Activated CD4-positive, alpha-beta T cell treated with anti-CD3 and anti-CD28 coated beads, Interleukin-2, amount 10 ng/mL, durations not matched to agents 7 days and 5 days (primary cell): ENCODE measurements at regions not wholly inside any gene's neighbourhood (a gene's known extent, or its start where the extent isn't known, plus 50 kb on each side); places are given as distances from the start of the nearest gene placed in this dataset.

Experiments used
- CTCF ChIA-PET: fragments of 350-600 bp; sonication (Branson Sonifier 250); formaldehyde crosslinking; loops from one replicate; lab custom pipeline; 2021; ENCODE audit warnings: antibody characterized with exemption; lab: Charles Lee
- POLR2A ChIA-PET: fragments of 350-600 bp; sonication (Branson Sonifier 250); formaldehyde crosslinking; loops from one replicate; lab custom pipeline; 2021; ENCODE audit warnings: antibody characterized with exemption; lab: Charles Lee
- DNase-seq: peaks from one replicate; pipeline ENCODE4 v3.0.0-alpha.2; 2020
- H3K27ac Mint-ChIP-seq: one replicate; pipeline ENCODE4 v1.8.0; 2021; ENCODE audit warnings: mild to moderate bottlenecking, moderate library complexity, mixed read lengths
- H3K27me3 Mint-ChIP-seq: one replicate; pipeline ENCODE4 v1.8.0; 2021; ENCODE audit warnings: mixed read lengths
- H3K36me3 Mint-ChIP-seq: one replicate; pipeline ENCODE4 v1.8.0; 2021; ENCODE audit warnings: low read depth, mixed read lengths
- H3K4me1 Mint-ChIP-seq: one replicate; pipeline ENCODE4 v1.8.0; 2021; ENCODE audit warnings: mixed read lengths
- H3K4me3 Mint-ChIP-seq: one replicate; pipeline ENCODE4 v1.8.0; 2021; ENCODE audit warnings: mild to moderate bottlenecking, moderate library complexity, mixed read lengths
- H3K9me3 Mint-ChIP-seq: one replicate; pipeline ENCODE4 v1.8.0; 2021; ENCODE audit warnings: mixed read lengths

- DNase-seq: no peak
- H3K36me3 Mint-ChIP-seq: no peaks in the 10 kb centered on the region
- H3K4me1 Mint-ChIP-seq: no peaks in the 10 kb centered on the region
- ChIA-PET CTCF (no interaction called here), POLR2A (no interaction called here)
- H3K27ac Mint-ChIP-seq: no peak overlapping the region
- peaks cover 9% of the 10 kb centered on the region for H3K9me3 Mint-ChIP-seq
- H3K4me3 Mint-ChIP-seq: no peak overlapping the region
- no peaks in the 10 kb centered on the region for H3K27me3 Mint-ChIP-seq
Observed at GRCh38 chr3:168747697-168748096, 652.0 kb upstream of the GOLIM4 start.

- Mint-ChIP-seq H3K9me3 (peaks cover 2% of the 10 kb centered on the region), H3K4me3 (no peak overlapping the region), H3K4me1 (no peaks in the 10 kb centered on the region), H3K36me3 (no peaks in the 10 kb centered on the region), H3K27me3 (no peaks in the 10 kb centered on the region), H3K27ac (no peak overlapping the region)
- ChIA-PET POLR2A (no interaction called here), CTCF (no interaction called here)
- DNase-seq: no peak
Observed at GRCh38 chr3:168738527-168739325, 643.0 kb upstream of the GOLIM4 start.

- POLR2A ChIA-PET: no interaction called here
Observed at GRCh38 chr3:168736202-168736601, 640.5 kb upstream of the GOLIM4 start.

GRCh38 chr3:168730073-168730472 lies 634.3 kb upstream of the GOLIM4 start:
- no peak overlapping the region for H3K4me3 Mint-ChIP-seq
- no peak overlapping the region for H3K27ac Mint-ChIP-seq
- no peaks in the 10 kb centered on the region for H3K4me1 Mint-ChIP-seq
- no peak for DNase-seq
- H3K27me3 Mint-ChIP-seq: no peaks in the 10 kb centered on the region
- peaks cover 4% of the 10 kb centered on the region for H3K9me3 Mint-ChIP-seq
- no peaks in the 10 kb centered on the region for H3K36me3 Mint-ChIP-seq
- CTCF ChIA-PET: no interaction called here
- POLR2A ChIA-PET: no interaction called here

More at GRCh38 chr3:168736202-168736601, 640.5 kb upstream of the GOLIM4 start:
- no peak overlapping the region for H3K27ac Mint-ChIP-seq
- H3K9me3 Mint-ChIP-seq: peaks cover 4% of the 10 kb centered on the region
- no peaks in the 10 kb centered on the region for H3K27me3 Mint-ChIP-seq
- DNase-seq: no peak
- H3K4me1 Mint-ChIP-seq: no peaks in the 10 kb centered on the region
- CTCF ChIA-PET: no interaction called here
- H3K4me3 Mint-ChIP-seq: no peak overlapping the region
- no peaks in the 10 kb centered on the region for H3K36me3 Mint-ChIP-seq

GRCh38 chr3:168722091-168722490 lies 626.4 kb upstream of the GOLIM4 start:
- Mint-ChIP-seq H3K36me3 (no peaks in the 10 kb centered on the region), H3K4me3 (no peak overlapping the region), H3K9me3 (no peaks in the 10 kb centered on the region), H3K27ac (no peak overlapping the region), H3K4me1 (no peaks in the 10 kb centered on the region), H3K27me3 (no peaks in the 10 kb centered on the region)
- DNase-seq: no peak
- CTCF ChIA-PET: no interaction called here
- POLR2A ChIA-PET: no interaction called here

GRCh38 chr3:168714609-168715240 lies 619.0 kb upstream of the GOLIM4 start:
- H3K36me3 Mint-ChIP-seq: no peaks in the 10 kb centered on the region
- no peaks in the 10 kb centered on the region for H3K27me3 Mint-ChIP-seq
- CTCF ChIA-PET: no interaction called here
- H3K4me3 Mint-ChIP-seq: no peak overlapping the region
- H3K9me3 Mint-ChIP-seq: no peaks in the 10 kb centered on the region
- H3K27ac Mint-ChIP-seq: no peak overlapping the region
- POLR2A ChIA-PET: no interaction called here
- no peak for DNase-seq
- H3K4me1 Mint-ChIP-seq: no peaks in the 10 kb centered on the region

- H3K4me1 Mint-ChIP-seq: no peaks in the 10 kb centered on the region
- no peaks in the 10 kb centered on the region for H3K36me3 Mint-ChIP-seq
- no peak overlapping the region for H3K27ac Mint-ChIP-seq
- no peaks in the 10 kb centered on the region for H3K27me3 Mint-ChIP-seq
- H3K9me3 Mint-ChIP-seq: no peaks in the 10 kb centered on the region
- DNase-seq: no peak
- CTCF ChIA-PET: no interaction called here
- H3K4me3 Mint-ChIP-seq: no peak overlapping the region
- POLR2A ChIA-PET: no interaction called here
Observed at GRCh38 chr3:168709073-168709472, 613.3 kb upstream of the GOLIM4 start.

GRCh38 chr3:168707900-168708299 lies 612.2 kb upstream of the GOLIM4 start:
- CTCF ChIA-PET: no interaction called here
- H3K36me3 Mint-ChIP-seq: no peaks in the 10 kb centered on the region
- no peak overlapping the region for H3K27ac Mint-ChIP-seq
- H3K27me3 Mint-ChIP-seq: no peaks in the 10 kb centered on the region
- POLR2A ChIA-PET: no interaction called here
- no peak overlapping the region for H3K4me3 Mint-ChIP-seq
- no peaks in the 10 kb centered on the region for H3K4me1 Mint-ChIP-seq
- no peaks in the 10 kb centered on the region for H3K9me3 Mint-ChIP-seq
- DNase-seq: no peak

GRCh38 chr3:168705412-168705811 lies 609.7 kb upstream of the GOLIM4 start:
- Mint-ChIP-seq H3K4me3 (no peak overlapping the region), H3K36me3 (no peaks in the 10 kb centered on the region), H3K4me1 (no peaks in the 10 kb centered on the region), H3K27ac (no peak overlapping the region), H3K9me3 (no peaks in the 10 kb centered on the region), H3K27me3 (no peaks in the 10 kb centered on the region)
- DNase-seq: no peak
- CTCF ChIA-PET: no interaction called here
- POLR2A ChIA-PET: no interaction called here

- H3K27ac Mint-ChIP-seq: no peak overlapping the region
- no peak for DNase-seq
- no peaks in the 10 kb centered on the region for H3K27me3 Mint-ChIP-seq
- H3K9me3 Mint-ChIP-seq: no peaks in the 10 kb centered on the region
- ChIA-PET POLR2A (no interaction called here), CTCF (no interaction called here)
- H3K4me1 Mint-ChIP-seq: no peaks in the 10 kb centered on the region
- H3K36me3 Mint-ChIP-seq: no peaks in the 10 kb centered on the region
- no peak overlapping the region for H3K4me3 Mint-ChIP-seq
Observed at GRCh38 chr3:168696051-168696450, 600.3 kb upstream of the GOLIM4 start.

GRCh38 chr3:168693870-168694269 lies 598.1 kb upstream of the GOLIM4 start:
- POLR2A ChIA-PET: no interaction called here
- no peaks in the 10 kb centered on the region for H3K27me3 Mint-ChIP-seq
- no peak overlapping the region for H3K4me3 Mint-ChIP-seq
- no peaks in the 10 kb centered on the region for H3K4me1 Mint-ChIP-seq
- no peaks in the 10 kb centered on the region for H3K9me3 Mint-ChIP-seq
- H3K27ac Mint-ChIP-seq: no peak overlapping the region
- CTCF ChIA-PET: no interaction called here
- DNase-seq: no peak
- no peaks in the 10 kb centered on the region for H3K36me3 Mint-ChIP-seq

GRCh38 chr3:168688267-168688666 lies 592.5 kb upstream of the GOLIM4 start:
- no peaks in the 10 kb centered on the region for H3K9me3 Mint-ChIP-seq
- H3K4me1 Mint-ChIP-seq: no peaks in the 10 kb centered on the region
- POLR2A ChIA-PET: no interaction called here
- no peak for DNase-seq
- H3K4me3 Mint-ChIP-seq: no peak overlapping the region
- CTCF ChIA-PET: interaction anchor here (0.6 kb wide), 1 partner anchor 23 kb away, joined by 4 read pairs; no protein-coding TSS in a partner anchor
- H3K27me3 Mint-ChIP-seq: no peaks in the 10 kb centered on the region
- no peak overlapping the region for H3K27ac Mint-ChIP-seq
- no peaks in the 10 kb centered on the region for H3K36me3 Mint-ChIP-seq

- H3K9me3 Mint-ChIP-seq: no peaks in the 10 kb centered on the region
- no peak overlapping the region for H3K4me3 Mint-ChIP-seq
- no peaks in the 10 kb centered on the region for H3K27me3 Mint-ChIP-seq
- POLR2A ChIA-PET: no interaction called here
- CTCF ChIA-PET: no interaction called here
- DNase-seq: no peak
- H3K27ac Mint-ChIP-seq: no peak overlapping the region
- H3K4me1 Mint-ChIP-seq: no peaks in the 10 kb centered on the region
- H3K36me3 Mint-ChIP-seq: no peaks in the 10 kb centered on the region
Observed at GRCh38 chr3:168684519-168684918, 588.8 kb upstream of the GOLIM4 start.
